A549 (cell line): ENCODE measurements at regions not wholly inside any gene's neighbourhood (a gene's known extent, or its start where the extent isn't known, plus 50 kb on each side); places are given as distances from the start of the nearest gene placed in this dataset.

Experiments
- CHD2 ChIP-seq: fragments of 150-350 bp; IDR thresholded peaks from 2 replicates; pipeline ENCODE4 v1.6.1; 2014; ENCODE audit warnings: low read length; ENCODE audit not compliant: partially characterized antibody
- CTCF ChIP-seq: fragments of >200 bp; sonication (Bioruptor Twin); formaldehyde crosslinking; IDR thresholded peaks from 3 replicates; pipeline ENCODE4 v1.5.1; 2016
- EP300 ChIP-seq, 2 experiments: fragments of >200 bp; sonication (Bioruptor Twin); formaldehyde crosslinking; IDR thresholded peaks; 2 replicates in 1 of 2; 3 replicates in 1 of 2; pipeline ENCODE4 v1.6.1; 2016 to 2017
- FOSL2 ChIP-seq, 2 experiments: fragments of 450-650 bp in 1 of 2; fragments of >200 bp in 1 of 2; sonication (Bioruptor Twin) in 1 of 2; formaldehyde crosslinking; IDR thresholded peaks; 2 replicates each; pipeline versions ENCODE4 v1.5.0 to v1.6.1; 2016 to 2020; ENCODE audit warnings: mild to moderate bottlenecking in 1 of 2, moderate library complexity in 1 of 2
- HMGXB4 ChIP-seq: fragments of 250-450 bp; sonication (Bioruptor Pico); IDR thresholded peaks from 2 replicates; pipeline ENCODE4 v1.5.0; 2021; ENCODE audit warnings: mild to moderate bottlenecking, moderate library complexity, borderline replicate concordance
- JUN ChIP-seq, 2 experiments: fragments of >200 bp; sonication (Bioruptor Twin); formaldehyde crosslinking; IDR thresholded peaks; 2 replicates in 1 of 2; 3 replicates in 1 of 2; pipeline ENCODE4 v1.6.1; 2016 to 2017
- MAX ChIP-seq: IDR thresholded peaks from 2 replicates; pipeline ENCODE4 v1.6.1; 2012
- POLR2A ChIP-seq: IDR thresholded peaks from 2 replicates; pipeline ENCODE4 v1.6.1; 2012; ENCODE audit warnings: mild to moderate bottlenecking, low read length
- POLR2AphosphoS2 ChIP-seq: conservative IDR thresholded peaks from 2 replicates; pipeline ENCODE4 v1.6.1; 2012; ENCODE audit warnings: low read length, improper control_type of control experiment, inconsistent platforms
- REST ChIP-seq: fragments of 200-600 bp; sonication (generic); IDR thresholded peaks from 2 replicates; pipeline ENCODE4 v1.6.1; 2016; ENCODE audit warnings: antibody characterized with exemption, mild to moderate bottlenecking, moderate library complexity
- SREBF2 ChIP-seq: fragments of 450-650 bp; IDR thresholded peaks from 2 replicates; pipeline ENCODE4 v1.6.1; 2014; ENCODE audit warnings: mild to moderate bottlenecking, moderate library complexity
- ZFP36 ChIP-seq: fragments of 450-650 bp; IDR thresholded peaks from 2 replicates; pipeline ENCODE4 v1.6.1; 2014; ENCODE audit warnings: borderline replicate concordance; ENCODE audit not compliant: partially characterized antibody
- TF ChIP-seq, protein P1 (sequence below): IDR thresholded peaks from 2 replicates; pipeline ENCODE4 v1.6.1; 2012

- TF ChIP-seq CTCF (no peak), EP300 (IDR thresholded peaks at IDR 0.05) (no peak), POLR2A (no peak), JUN (IDR thresholded peaks at IDR 0.05) (no peak), MAX (no peak), HMGXB4 (no peak), CHD2 (no peak), ZFP36 (no peak), FOSL2 (IDR thresholded peaks at IDR 0.05) (no peak), FOSL2 (CRISPR knock-in tag; IDR thresholded peaks at IDR 0.05) (no peak), POLR2AphosphoS2 (no peak), REST (no peak), SREBF2 (no peak)
- TF ChIP-seq, protein P1, sequence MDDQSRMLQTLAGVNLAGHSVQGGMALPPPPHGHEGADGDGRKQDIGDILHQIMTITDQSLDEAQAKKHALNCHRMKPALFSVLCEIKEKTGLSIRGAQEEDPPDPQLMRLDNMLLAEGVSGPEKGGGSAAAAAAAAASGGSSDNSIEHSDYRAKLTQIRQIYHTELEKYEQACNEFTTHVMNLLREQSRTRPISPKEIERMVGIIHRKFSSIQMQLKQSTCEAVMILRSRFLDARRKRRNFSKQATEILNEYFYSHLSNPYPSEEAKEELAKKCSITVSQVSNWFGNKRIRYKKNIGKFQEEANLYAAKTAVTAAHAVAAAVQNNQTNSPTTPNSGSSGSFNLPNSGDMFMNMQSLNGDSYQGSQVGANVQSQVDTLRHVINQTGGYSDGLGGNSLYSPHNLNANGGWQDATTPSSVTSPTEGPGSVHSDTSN: no peak
Measured at GRCh38 chr4:165768281-165768680, 104.8 kb upstream of the TLL1 start.
